HepG2 (cell line): ENCODE measurements at regions not wholly inside any gene's neighbourhood (a gene's known extent, or its start where the extent isn't known, plus 50 kb on each side); places are given as distances from the start of the nearest gene placed in this dataset.

Experiments used
- HOXA9 ChIP-seq: sonication (generic); formaldehyde crosslinking; IDR thresholded peaks from 2 replicates; pipeline ENCODE4 v1.8.1; 2022; ENCODE audit warnings: missing genetic modification reagents, mild to moderate bottlenecking, moderate library complexity, borderline replicate concordance
- JUN ChIP-seq: sonication (generic); formaldehyde crosslinking; IDR thresholded peaks from 2 replicates; pipeline ENCODE4 v1.4.0; 2020; ENCODE audit warnings: mild to moderate bottlenecking, missing genetic modification reagents
- MXD1 ChIP-seq: sonication (generic); formaldehyde crosslinking; IDR thresholded peaks from 2 replicates; pipeline ENCODE4 v1.4.0; 2020; ENCODE audit warnings: mild to moderate bottlenecking, missing genetic modification reagents
- NR1H2 ChIP-seq: sonication (generic); formaldehyde crosslinking; IDR thresholded peaks from 2 replicates; pipeline ENCODE4 v1.8.1; 2022; ENCODE audit warnings: low read depth, missing genetic modification reagents, borderline replicate concordance
- RCOR2 ChIP-seq: IDR thresholded peaks from 2 replicates; pipeline ENCODE4 v1.6.1; 2016; ENCODE audit warnings: missing biosample characterization, missing genetic modification reagents
- REST ChIP-seq, 2 experiments: IDR thresholded peaks; 2 replicates each; pipeline ENCODE4 v1.6.1; 2011 to 2012; ENCODE audit warnings: low read length in 2 of 2, borderline replicate concordance in 1 of 2, low read depth in 1 of 2, mild to moderate bottlenecking in 1 of 2, moderate library complexity in 1 of 2
- TERF1 ChIP-seq: sonication (generic); formaldehyde crosslinking; IDR thresholded peaks from 2 replicates; pipeline ENCODE4 v1.8.0; 2022; ENCODE audit warnings: mild to moderate bottlenecking, missing genetic modification reagents, moderate library complexity
- ZKSCAN5 ChIP-seq: sonication (generic); formaldehyde crosslinking; IDR thresholded peaks from 2 replicates; pipeline ENCODE4 v1.5.1; 2020; ENCODE audit warnings: mild to moderate bottlenecking, missing genetic modification reagents
- TF ChIP-seq, protein P1 (sequence below): sonication (generic); formaldehyde crosslinking; IDR thresholded peaks from 2 replicates; pipeline ENCODE4 v1.5.0; 2020; ENCODE audit warnings: mild to moderate bottlenecking, missing genetic modification reagents, moderate library complexity
- TF ChIP-seq, protein P2 (sequence below): sonication (generic); formaldehyde crosslinking; IDR thresholded peaks from 2 replicates; pipeline ENCODE4 v1.9.0; 2021; ENCODE audit warnings: missing genetic modification reagents, mild to moderate bottlenecking, borderline replicate concordance
- TF ChIP-seq, protein P3 (sequence below): sonication (generic); formaldehyde crosslinking; IDR thresholded peaks from 2 replicates; pipeline ENCODE4 v1.5.0; 2020; ENCODE audit warnings: mild to moderate bottlenecking, missing genetic modification reagents

GRCh38 chr3:82038556-82038955 lies 277.1 kb upstream of the GBE1 start:
- no peak for TF ChIP-seq MXD1 (CRISPR knock-in tag)
- TF ChIP-seq, protein P1, sequence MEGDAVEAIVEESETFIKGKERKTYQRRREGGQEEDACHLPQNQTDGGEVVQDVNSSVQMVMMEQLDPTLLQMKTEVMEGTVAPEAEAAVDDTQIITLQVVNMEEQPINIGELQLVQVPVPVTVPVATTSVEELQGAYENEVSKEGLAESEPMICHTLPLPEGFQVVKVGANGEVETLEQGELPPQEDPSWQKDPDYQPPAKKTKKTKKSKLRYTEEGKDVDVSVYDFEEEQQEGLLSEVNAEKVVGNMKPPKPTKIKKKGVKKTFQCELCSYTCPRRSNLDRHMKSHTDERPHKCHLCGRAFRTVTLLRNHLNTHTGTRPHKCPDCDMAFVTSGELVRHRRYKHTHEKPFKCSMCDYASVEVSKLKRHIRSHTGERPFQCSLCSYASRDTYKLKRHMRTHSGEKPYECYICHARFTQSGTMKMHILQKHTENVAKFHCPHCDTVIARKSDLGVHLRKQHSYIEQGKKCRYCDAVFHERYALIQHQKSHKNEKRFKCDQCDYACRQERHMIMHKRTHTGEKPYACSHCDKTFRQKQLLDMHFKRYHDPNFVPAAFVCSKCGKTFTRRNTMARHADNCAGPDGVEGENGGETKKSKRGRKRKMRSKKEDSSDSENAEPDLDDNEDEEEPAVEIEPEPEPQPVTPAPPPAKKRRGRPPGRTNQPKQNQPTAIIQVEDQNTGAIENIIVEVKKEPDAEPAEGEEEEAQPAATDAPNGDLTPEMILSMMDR (CRISPR knock-in tag) = no peak
- no peak for TF ChIP-seq HOXA9 (CRISPR knock-in tag)
- no peak for TF ChIP-seq ZKSCAN5
- no peak for TF ChIP-seq TERF1 (CRISPR knock-in tag)
- no peak for TF ChIP-seq JUN
- TF ChIP-seq NR1H2 (CRISPR knock-in tag) = no peak
- no peak for TF ChIP-seq REST (IDR thresholded peaks at IDR 0.05; ENCODE audit: borderline replicate concordance in 1 of 2, low read depth in 1 of 2, low read length in 2 of 2)
- TF ChIP-seq, protein P2, sequence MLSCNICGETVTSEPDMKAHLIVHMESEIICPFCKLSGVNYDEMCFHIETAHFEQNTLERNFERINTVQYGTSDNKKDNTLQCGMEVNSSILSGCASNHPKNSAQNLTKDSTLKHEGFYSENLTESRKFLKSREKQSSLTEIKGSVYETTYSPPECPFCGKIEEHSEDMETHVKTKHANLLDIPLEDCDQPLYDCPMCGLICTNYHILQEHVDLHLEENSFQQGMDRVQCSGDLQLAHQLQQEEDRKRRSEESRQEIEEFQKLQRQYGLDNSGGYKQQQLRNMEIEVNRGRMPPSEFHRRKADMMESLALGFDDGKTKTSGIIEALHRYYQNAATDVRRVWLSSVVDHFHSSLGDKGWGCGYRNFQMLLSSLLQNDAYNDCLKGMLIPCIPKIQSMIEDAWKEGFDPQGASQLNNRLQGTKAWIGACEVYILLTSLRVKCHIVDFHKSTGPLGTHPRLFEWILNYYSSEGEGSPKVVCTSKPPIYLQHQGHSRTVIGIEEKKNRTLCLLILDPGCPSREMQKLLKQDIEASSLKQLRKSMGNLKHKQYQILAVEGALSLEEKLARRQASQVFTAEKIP (CRISPR knock-in tag) = no peak
- TF ChIP-seq, protein P3, sequence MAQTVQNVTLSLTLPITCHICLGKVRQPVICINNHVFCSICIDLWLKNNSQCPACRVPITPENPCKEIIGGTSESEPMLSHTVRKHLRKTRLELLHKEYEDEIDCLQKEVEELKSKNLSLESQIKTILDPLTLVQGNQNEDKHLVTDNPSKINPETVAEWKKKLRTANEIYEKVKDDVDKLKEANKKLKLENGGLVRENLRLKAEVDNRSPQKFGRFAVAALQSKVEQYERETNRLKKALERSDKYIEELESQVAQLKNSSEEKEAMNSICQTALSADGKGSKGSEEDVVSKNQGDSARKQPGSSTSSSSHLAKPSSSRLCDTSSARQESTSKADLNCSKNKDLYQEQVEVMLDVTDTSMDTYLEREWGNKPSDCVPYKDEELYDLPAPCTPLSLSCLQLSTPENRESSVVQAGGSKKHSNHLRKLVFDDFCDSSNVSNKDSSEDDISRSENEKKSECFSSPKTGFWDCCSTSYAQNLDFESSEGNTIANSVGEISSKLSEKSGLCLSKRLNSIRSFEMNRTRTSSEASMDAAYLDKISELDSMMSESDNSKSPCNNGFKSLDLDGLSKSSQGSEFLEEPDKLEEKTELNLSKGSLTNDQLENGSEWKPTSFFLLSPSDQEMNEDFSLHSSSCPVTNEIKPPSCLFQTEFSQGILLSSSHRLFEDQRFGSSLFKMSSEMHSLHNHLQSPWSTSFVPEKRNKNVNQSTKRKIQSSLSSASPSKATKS (CRISPR knock-in tag) = no peak
- TF ChIP-seq RCOR2 (CRISPR knock-in tag) = no peak
